ENCODE measurements at regions not wholly inside any gene's neighbourhood (a gene's known extent, or its start where the extent isn't known, plus 50 kb on each side); places are given as distances from the start of the nearest gene placed in this dataset.

DNA sequence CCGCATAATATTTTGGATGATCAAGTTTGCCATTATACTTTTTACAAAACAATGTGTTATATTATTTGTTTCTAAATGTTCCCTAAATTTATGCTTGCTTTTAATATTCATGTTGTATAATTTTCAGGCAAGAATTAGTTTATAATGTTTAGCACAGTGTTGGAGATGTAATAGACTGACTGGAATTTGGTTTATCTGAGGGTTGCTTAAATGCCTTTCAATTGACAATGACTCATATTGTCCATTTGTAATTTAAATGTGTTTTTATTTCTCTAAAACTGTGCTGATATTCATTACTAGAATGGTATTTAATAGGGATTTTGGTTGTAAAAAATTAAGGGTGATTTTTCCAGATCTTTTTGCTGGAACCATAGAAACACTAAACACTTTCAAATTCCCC is 788.4 kb downstream of the SLC6A15 start:
- TF ChIP-seq, protein P1, sequence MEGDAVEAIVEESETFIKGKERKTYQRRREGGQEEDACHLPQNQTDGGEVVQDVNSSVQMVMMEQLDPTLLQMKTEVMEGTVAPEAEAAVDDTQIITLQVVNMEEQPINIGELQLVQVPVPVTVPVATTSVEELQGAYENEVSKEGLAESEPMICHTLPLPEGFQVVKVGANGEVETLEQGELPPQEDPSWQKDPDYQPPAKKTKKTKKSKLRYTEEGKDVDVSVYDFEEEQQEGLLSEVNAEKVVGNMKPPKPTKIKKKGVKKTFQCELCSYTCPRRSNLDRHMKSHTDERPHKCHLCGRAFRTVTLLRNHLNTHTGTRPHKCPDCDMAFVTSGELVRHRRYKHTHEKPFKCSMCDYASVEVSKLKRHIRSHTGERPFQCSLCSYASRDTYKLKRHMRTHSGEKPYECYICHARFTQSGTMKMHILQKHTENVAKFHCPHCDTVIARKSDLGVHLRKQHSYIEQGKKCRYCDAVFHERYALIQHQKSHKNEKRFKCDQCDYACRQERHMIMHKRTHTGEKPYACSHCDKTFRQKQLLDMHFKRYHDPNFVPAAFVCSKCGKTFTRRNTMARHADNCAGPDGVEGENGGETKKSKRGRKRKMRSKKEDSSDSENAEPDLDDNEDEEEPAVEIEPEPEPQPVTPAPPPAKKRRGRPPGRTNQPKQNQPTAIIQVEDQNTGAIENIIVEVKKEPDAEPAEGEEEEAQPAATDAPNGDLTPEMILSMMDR (conservative IDR thresholded peaks at IDR 0.05; ENCODE audit: low read depth, low read length) = no peak
- TF ChIP-seq SMC3 (IDR thresholded peaks at IDR 0.05; ENCODE audit: low read depth, low read length) (no peak), CEBPB (IDR thresholded peaks at IDR 0.05; ENCODE audit: low read depth, low read length) (no peak), POLR2A (IDR thresholded peaks at IDR 0.05; ENCODE audit: low read depth, low read length) (no peak), RFX5 (IDR thresholded peaks at IDR 0.05; ENCODE audit: low read depth, low read length) (no peak), BHLHE40 (IDR thresholded peaks at IDR 0.05; ENCODE audit: low read depth, low read length) (no peak)

Measured in IMR-90 (cell line).